22Rv1 (cell line): ENCODE measurements at regions not wholly inside any gene's neighbourhood (a gene's known extent, or its start where the extent isn't known, plus 50 kb on each side); places are given as distances from the start of the nearest gene placed in this dataset.

Experiments
- ZFX ChIP-seq: fragments of 450-650 bp; IDR thresholded peaks from 2 replicates; pipeline ENCODE4 v1.6.1; 2017; ENCODE audit warnings: antibody characterized with exemption, borderline replicate concordance
- TF ChIP-seq, protein P1 (sequence below): fragments of 450-650 bp; IDR thresholded peaks from 2 replicates; pipeline ENCODE4 v1.5.1; 2017; ENCODE audit warnings: mild to moderate bottlenecking

DNA sequence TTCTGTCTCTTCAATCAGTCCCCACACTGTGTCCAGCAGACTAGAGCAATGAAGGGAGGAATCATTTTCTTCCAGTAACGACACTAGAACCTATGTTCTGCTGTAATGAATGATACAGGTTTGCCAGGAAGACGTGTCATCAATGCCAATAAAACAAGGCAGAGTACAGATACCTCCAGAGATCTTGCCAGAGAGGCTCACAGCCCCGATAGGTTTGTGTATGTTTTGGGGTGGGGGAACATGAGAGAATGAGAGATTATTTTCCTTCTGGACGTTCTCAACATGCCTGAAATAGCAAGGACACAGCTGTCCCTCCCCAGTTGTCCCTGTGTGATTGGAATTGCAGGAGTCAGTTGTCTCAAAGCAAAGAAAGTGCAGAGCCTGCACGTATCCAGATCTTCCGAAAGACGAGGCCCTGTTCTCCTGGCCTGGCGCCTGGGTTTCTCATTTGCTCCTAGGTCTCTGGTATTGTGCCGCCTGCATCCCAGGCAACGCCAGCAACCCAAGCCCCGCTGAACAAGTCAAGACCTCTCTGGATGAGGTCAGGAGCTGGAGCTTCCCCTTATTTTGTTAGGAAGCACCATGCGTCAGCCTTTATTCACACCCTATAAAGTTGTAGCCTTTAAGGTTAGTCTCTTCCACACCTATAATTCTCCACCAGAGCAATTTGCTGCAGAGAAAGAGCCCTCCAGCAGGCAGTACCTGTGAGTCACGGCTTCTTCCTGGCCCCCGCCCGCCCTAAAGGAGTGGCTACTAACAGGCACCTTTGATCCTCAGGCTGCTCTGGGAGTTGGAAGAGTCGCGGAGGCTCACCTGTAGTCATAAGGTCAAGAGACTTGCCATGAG, 130.5 kb downstream of the TOMM20 start:
- TF ChIP-seq, protein P1, sequence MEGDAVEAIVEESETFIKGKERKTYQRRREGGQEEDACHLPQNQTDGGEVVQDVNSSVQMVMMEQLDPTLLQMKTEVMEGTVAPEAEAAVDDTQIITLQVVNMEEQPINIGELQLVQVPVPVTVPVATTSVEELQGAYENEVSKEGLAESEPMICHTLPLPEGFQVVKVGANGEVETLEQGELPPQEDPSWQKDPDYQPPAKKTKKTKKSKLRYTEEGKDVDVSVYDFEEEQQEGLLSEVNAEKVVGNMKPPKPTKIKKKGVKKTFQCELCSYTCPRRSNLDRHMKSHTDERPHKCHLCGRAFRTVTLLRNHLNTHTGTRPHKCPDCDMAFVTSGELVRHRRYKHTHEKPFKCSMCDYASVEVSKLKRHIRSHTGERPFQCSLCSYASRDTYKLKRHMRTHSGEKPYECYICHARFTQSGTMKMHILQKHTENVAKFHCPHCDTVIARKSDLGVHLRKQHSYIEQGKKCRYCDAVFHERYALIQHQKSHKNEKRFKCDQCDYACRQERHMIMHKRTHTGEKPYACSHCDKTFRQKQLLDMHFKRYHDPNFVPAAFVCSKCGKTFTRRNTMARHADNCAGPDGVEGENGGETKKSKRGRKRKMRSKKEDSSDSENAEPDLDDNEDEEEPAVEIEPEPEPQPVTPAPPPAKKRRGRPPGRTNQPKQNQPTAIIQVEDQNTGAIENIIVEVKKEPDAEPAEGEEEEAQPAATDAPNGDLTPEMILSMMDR: no peak
- TF ChIP-seq ZFX: no peak
